HL-60 (cell line): ENCODE measurements at regions not wholly inside any gene's neighbourhood (a gene's known extent, or its start where the extent isn't known, plus 50 kb on each side); places are given as distances from the start of the nearest gene placed in this dataset.

Source experiments
- POLR2AphosphoS5 ChIP-seq: IDR thresholded peaks from 2 replicates; pipeline ENCODE4 v1.6.1; 2012; ENCODE audit warnings: low read depth
- SPI1 ChIP-seq: IDR thresholded peaks from 2 replicates; pipeline ENCODE4 v1.6.1; 2012; ENCODE audit warnings: low read depth, mild to moderate bottlenecking, borderline replicate concordance
- TF ChIP-seq, protein P1 (sequence below): IDR thresholded peaks from one replicate; pipeline ENCODE4 v1.5.1; 2011; ENCODE audit warnings: low read length, control low read depth, inconsistent platforms; ENCODE audit not compliant: insufficient read depth

DNA sequence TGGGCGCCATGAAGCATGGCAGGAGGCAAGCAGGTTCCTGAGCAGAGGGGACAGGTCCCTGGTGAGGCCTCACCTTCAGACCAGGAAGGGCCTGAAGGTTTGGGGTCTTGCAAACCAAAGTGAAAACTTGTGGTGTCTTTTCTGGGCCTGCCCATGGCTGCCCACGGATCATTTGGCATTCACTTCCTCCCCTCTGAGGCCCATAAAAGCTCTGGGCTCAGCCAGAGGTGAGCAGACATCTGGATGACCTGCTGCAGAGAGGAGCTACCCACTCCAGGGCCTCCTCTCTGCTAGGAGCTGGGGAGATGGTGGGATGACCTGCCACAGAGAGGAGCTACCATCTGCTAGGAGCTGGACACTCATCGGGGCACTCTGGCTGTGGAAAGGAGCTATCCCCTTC, 112.9 kb upstream of the TMEM18 start:
- TF ChIP-seq, protein P1, sequence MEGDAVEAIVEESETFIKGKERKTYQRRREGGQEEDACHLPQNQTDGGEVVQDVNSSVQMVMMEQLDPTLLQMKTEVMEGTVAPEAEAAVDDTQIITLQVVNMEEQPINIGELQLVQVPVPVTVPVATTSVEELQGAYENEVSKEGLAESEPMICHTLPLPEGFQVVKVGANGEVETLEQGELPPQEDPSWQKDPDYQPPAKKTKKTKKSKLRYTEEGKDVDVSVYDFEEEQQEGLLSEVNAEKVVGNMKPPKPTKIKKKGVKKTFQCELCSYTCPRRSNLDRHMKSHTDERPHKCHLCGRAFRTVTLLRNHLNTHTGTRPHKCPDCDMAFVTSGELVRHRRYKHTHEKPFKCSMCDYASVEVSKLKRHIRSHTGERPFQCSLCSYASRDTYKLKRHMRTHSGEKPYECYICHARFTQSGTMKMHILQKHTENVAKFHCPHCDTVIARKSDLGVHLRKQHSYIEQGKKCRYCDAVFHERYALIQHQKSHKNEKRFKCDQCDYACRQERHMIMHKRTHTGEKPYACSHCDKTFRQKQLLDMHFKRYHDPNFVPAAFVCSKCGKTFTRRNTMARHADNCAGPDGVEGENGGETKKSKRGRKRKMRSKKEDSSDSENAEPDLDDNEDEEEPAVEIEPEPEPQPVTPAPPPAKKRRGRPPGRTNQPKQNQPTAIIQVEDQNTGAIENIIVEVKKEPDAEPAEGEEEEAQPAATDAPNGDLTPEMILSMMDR: no peak
- no peak for TF ChIP-seq POLR2AphosphoS5
- no peak for TF ChIP-seq SPI1
